BE2C (cell line): ENCODE measurements at regions not wholly inside any gene's neighbourhood (a gene's known extent, or its start where the extent isn't known, plus 50 kb on each side); places are given as distances from the start of the nearest gene placed in this dataset.

ENCODE experiments used
- DNase-seq: peaks from one replicate; pipeline ENCODE4 v3.0.0-alpha.2; 2020
- H3K27me3 ChIP-seq: fragments of 250-450 bp; sonication (Bioruptor Pico); 2 replicates; pipeline ENCODE4 v1.5.1; 2020; ENCODE audit warnings: mild to moderate bottlenecking
- H3K36me3 ChIP-seq: fragments of 250-450 bp; sonication (Bioruptor Pico); 2 replicates; pipeline ENCODE4 v1.5.1; 2020; ENCODE audit warnings: mild to moderate bottlenecking
- H3K4me1 ChIP-seq: fragments of 250-450 bp; sonication (Bioruptor Pico); 2 replicates; pipeline ENCODE4 v1.5.1; 2020
- H3K4me3 ChIP-seq: 2 replicates; pipeline ENCODE4 v1.5.1; 2011; ENCODE audit warnings: low read depth, low read length
- H3K9me3 ChIP-seq: fragments of 250-450 bp; sonication (Bioruptor Pico); 2 replicates; pipeline ENCODE4 v1.5.1; 2020
- CTCF ChIP-seq: IDR thresholded peaks from 2 replicates; pipeline ENCODE4 v1.5.1; 2012; ENCODE audit warnings: mild to moderate bottlenecking, low read depth, low read length

- Histone ChIP-seq H3K4me3 (no peak overlapping the region), H3K4me1 (no peaks in the 10 kb centered on the region; the same call in 1 of the 2 replicates), H3K9me3 (no peaks in the 10 kb centered on the region), H3K36me3 (no peaks in the 10 kb centered on the region), H3K27me3 (no peaks in the 10 kb centered on the region)
- no peak for DNase-seq
- TF ChIP-seq CTCF: no peak
Measured at GRCh38 chr3:106678657-106679390, 698.4 kb upstream of the CCDC54 start.

GRCh38 chr3:106683953-106684620 lies 693.2 kb upstream of the CCDC54 start:
- Histone ChIP-seq H3K36me3 (no peaks in the 10 kb centered on the region), H3K4me1 (no peaks in the 10 kb centered on the region; the same call in 1 of the 2 replicates), H3K27me3 (no peaks in the 10 kb centered on the region), H3K4me3 (no peak overlapping the region), H3K9me3 (no peaks in the 10 kb centered on the region)
- no peak for TF ChIP-seq CTCF
- no peak for DNase-seq

- no peak for TF ChIP-seq CTCF
- Histone ChIP-seq H3K4me3 (no peak overlapping the region), H3K36me3 (no peaks in the 10 kb centered on the region), H3K4me1 (no peaks in the 10 kb centered on the region; the same call in 1 of the 2 replicates), H3K9me3 (no peaks in the 10 kb centered on the region), H3K27me3 (no peaks in the 10 kb centered on the region)
- DNase-seq: no peak
Measured at GRCh38 chr3:106685745-106686144, 691.5 kb upstream of the CCDC54 start.

GRCh38 chr3:106687905-106688304 lies 689.3 kb upstream of the CCDC54 start:
- Histone ChIP-seq H3K36me3 (no peaks in the 10 kb centered on the region), H3K4me1 (no peaks in the 10 kb centered on the region; the same call in 1 of the 2 replicates), H3K4me3 (no peak overlapping the region), H3K9me3 (no peaks in the 10 kb centered on the region), H3K27me3 (no peaks in the 10 kb centered on the region)
- no peak for DNase-seq
- TF ChIP-seq CTCF: no peak

- Histone ChIP-seq H3K9me3 (no peaks in the 10 kb centered on the region), H3K36me3 (no peaks in the 10 kb centered on the region), H3K4me1 (no peaks in the 10 kb centered on the region; the same call in 1 of the 2 replicates), H3K4me3 (no peak overlapping the region), H3K27me3 (no peaks in the 10 kb centered on the region)
- DNase-seq: no peak
- no peak for TF ChIP-seq CTCF
Measured at GRCh38 chr3:106688464-106688863, 688.8 kb upstream of the CCDC54 start.

- H3K36me3 ChIP-seq: no peaks in the 10 kb centered on the region
- H3K27me3 ChIP-seq: no peaks in the 10 kb centered on the region
- H3K4me3 ChIP-seq: no peak overlapping the region
- TF ChIP-seq CTCF: no peak
- DNase-seq: no peak
- H3K4me1 ChIP-seq: no peaks in the 10 kb centered on the region
- H3K9me3 ChIP-seq: no peaks in the 10 kb centered on the region
Measured at GRCh38 chr3:106691476-106691875, 685.8 kb upstream of the CCDC54 start.
